NCI-H1694 treated with DMSO at 0.1 percent for 48 hours (cell line): ENCODE measurements at regions not wholly inside any gene's neighbourhood (a gene's known extent, or its start where the extent isn't known, plus 50 kb on each side); places are given as distances from the start of the nearest gene placed in this dataset.

Source experiments
- DNase-seq: peaks from one replicate; lab custom pipeline; 2025; lab: John Stamatoyannopoulos, UW

DNA sequence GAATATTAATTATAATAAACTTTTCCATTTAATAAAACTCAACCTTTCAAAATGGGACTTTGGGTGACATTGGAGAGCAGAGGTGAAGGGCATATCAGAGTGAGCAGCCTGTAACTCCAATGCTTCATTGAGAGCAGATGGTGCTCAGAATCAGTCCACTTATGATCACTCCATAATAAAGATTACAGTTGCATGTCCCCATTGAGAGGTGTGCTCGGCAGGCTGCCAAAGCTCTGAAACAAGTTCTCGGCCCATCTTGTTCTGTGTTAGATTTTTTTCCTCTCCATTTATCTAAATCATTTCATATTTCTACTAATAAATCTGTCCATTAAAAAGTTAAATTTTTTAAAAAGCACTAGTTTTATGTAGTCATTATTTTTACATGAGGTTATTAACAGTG is 1786.4 kb upstream of the WWC1 start:
- no peak for DNase-seq

DNA sequence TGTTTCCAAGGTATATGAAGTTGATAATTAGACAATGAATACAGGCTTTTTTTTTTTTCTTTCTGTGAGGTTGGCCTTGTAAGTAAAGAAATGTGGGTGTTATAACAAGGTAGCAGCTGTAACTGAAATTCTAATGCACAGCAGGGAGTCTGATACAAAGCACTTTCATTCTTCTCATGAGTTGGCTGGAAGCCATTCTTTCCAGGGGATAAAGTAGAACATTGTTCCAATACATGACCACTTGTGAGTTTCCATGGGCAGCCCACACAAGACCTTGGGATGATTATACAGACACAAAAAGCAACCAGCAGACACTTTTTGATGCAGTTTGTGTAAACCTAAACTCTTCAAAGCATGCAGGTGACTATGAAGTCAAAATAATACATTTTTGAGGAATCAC is 1785.9 kb upstream of the WWC1 start:
- no peak for DNase-seq

DNA sequence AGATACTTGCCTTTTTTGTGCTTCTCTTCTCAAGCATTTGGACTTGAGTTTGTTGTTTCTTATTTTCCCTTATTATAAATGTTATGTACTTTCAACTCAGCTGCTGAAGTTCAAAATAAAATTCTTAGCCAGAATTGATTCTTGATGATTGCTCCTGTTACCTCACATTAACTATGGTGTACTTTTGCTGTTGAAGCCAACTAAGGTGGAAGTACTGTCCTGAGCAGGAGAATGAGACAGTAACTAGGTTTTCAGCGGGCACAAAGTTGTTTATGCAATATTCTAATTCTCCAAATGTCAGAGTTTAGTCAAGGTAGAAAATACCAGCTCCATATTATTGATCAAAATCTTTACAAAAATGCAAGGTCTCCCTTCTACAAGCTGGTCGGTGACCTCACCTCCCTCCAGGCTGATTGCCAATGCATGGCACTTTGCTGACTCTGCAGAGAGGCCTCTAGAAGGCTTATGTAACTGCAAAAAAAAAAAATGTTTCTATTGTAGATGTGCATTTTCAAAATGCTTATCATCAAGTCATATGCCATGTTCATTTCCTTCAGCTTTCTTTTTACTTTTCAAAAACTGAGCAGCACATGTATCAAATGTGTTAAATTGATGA is 1783.5 kb upstream of the WWC1 start:
- DNase-seq = no peak

DNA sequence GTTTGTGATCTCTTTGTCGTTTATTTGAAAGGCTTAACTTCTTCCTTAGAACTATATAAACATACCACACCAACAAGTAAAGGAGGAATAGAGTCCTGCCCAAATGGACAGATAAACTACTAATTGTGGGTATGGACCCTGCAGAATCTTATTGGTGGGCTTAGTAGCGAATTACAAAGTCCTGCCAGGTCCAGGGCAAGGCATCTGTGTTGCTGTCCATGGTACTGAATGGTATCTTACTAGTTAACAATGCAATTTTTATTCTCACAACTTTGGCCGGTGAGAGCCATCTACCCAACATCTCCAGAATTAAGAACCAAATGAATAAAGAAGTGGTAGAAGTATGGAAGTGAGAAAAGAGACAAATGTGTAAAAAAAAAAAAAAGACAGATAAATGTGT is 1782.4 kb upstream of the WWC1 start:
- no peak for DNase-seq

DNA sequence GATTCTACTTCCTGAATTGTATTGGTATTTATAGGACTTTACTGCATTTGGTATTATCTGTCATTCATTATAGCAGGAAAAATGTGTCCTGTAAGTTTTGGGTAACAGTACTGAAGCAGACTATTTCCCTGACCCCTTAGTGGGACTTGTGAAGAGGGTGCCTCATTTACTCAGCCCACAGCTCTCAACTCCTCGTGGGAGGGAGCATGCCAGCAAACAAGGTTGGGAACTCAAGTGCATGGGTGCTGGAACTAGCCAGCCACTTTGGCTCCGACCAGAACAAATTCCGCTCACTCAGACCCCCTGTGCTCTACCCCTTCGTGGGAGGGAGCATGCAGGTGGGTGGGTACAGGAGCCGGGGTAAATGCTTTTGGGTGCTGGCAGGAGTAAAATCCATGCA is 1773.5 kb upstream of the WWC1 start:
- no peak for DNase-seq

DNA sequence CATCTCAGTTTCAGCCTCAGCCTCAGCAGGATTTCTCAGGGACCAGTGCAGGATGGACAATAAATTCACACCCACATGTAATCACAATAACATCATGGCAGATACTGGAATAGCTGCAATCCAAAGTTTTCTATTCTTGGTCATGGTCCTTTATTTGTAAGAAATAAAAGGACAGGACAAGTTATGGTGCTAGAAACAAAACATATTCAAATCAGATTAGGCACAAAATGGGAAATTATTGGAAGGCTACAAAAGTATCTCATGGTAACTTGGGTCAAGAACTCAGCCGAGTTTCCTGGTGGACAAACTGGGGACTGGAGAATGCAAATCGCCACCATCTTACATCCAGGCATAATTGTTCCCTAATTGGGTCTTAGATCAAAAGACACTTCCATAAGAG is 1768.2 kb upstream of the WWC1 start:
- DNase-seq = no peak

DNA sequence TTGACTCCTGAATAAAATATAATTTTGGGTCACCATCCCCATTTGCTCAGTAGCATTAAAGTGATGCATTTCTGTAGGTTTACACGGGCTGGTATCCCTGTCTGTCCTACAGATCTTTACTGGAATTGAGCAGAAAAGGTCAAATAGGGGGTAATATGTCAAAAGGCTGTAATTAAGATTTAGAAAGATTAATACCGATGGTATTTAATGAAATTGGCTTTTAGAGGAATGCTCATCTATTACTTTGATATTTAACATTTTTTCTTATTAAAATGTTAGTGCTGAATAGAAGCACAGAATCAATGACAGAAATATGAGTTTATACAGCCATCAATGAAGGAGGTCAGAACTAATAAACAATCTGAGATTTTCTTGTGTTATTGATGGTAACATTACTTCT is 1762.2 kb upstream of the WWC1 start:
- no peak for DNase-seq

DNA sequence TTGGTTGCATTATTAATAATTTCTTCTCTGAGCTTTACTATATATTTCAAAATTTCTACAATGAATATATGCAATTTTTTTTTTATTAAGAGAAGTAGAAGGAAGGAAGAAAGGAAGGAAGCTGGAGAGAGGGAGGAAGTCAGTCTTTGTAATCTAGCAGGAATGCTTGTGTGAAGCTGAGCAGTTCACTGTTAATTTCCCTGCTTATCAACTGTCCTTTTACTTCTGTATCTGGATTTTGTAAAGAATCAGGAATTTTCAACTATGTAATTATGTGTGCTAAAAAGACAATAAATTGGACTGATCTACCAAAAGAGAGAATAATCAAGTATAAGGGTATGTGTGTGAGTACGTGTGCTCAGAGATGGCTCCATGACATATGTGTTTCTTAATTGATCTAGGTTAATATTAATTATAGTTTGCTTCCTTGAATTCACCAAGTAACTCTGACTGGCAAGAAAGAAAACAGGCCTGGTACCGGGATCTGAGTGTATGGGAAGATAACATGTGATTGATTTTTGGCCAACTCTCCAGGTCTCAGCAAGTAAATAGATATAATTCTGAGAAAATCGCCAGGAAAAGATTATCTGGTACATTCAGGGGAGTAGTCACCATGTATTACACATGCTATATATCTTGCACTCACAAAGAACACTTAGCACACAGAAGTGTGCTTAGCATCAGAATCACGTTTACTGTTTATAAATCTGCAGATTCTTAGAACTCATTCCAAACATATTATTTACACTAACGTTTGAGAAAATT is 1758.8 kb upstream of the WWC1 start:
- DNase-seq = no peak

DNA sequence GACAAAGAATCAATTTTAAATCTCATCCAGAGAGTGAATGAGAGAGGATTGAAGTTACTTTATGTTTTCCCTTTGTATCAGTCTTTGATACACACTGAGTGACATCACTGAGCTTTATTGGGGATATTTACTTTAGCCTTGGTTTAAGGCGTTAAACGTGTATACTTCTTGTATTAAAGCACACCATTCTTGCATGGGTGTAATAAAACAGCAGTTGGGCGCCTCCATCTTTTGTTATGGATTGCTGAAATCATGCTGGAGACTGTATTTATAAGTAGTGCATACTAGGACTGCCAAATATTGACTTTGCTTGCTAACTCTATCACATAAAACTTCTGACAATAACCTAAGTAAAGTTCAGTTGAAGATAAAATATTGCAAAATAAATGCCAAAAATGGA is 1755.8 kb upstream of the WWC1 start:
- DNase-seq = no peak

DNA sequence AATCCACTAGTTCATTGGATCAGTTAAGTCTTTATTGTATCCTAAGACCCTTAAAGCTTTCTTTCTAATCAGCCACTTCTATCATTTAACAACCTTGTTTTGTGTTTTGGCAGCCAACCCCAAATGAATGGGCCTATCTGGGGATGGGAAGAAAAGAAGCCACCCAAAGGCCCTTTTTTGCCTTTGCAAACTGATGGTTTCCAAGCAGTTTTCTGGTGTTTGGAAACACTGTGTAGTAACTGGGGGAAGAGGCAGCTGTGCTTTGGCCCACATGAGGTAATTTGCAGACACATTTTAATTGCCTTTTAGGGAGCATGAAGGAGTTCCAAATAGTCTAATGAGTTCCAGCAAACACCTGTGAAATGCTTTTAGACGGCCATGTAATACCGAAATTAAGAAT is 1751.3 kb upstream of the WWC1 start:
- no peak for DNase-seq

DNA sequence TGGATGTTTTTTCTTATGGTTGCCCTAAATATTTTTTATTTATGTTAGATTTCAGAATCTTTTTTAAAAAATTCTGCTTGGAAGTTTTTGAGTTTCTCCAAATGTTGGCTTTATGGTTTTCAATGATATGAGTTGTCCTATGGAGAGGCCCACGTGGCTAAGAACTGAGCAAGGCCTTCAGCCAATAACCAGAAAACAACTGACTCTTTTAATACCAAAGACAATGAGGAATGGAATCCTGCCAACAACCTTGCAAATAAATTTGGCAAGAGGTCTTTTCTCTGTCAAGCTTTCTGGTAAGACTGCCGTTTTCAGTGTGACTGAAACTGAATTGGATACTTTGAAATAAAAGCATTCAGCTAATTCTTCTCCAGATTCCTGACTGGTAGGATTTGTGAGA is 1740.1 kb upstream of the WWC1 start:
- no peak for DNase-seq

DNA sequence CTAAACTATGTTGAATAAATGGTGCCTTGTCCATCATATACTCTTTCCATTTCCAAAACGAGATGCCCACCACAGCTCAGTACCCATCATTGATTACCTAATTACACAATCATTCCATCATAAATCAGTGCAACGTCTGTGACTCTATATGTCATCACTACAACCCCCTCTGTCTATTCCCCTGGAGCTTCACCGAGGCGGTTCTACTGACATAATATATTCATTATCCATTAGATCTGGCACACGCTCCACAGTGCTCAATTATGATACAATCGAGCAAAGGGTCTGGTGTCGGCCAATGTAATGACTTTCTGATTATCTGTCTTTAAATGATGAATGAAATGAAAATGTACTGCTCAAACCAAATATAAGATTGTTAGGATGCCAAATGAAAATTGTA is 1737.7 kb upstream of the WWC1 start:
- no peak for DNase-seq

DNA sequence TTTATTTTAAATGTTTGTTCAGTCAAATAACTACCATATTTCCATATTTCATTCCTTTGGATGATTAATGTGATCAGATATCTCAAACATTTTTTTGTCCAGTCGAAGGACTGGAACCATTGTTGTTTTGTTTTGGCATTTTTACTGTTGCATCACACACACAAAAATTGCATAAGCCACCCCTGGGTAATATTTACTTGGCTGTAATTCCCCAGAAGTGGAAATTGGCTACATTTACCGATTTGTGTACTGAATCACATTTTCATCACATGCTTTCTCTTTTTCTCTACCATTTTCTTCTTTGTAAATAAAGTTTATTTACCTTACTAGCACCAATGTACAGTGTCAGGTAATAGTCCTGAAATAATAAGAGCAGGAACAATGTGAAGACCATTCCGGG is 1729.7 kb upstream of the WWC1 start:
- DNase-seq = no peak

DNA sequence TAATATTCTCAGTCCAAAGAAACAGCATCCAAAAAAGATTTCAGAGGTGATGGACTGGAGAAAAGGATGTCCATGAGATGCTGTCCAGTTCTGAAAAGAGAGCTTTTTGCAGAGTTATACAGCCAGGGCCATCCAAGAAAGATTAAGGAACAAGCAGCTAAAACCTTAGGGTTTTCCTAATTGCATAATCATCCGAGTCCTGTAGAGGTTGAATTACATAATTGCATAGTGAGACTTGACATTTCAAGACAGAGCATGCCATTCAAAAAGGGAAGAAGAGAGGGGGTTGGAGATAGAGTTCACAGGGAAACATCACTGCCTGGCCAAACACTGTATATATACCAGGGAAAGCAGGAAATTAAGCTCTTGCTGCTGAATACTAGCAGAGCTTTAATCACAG is 1729.2 kb upstream of the WWC1 start:
- no peak for DNase-seq

DNA sequence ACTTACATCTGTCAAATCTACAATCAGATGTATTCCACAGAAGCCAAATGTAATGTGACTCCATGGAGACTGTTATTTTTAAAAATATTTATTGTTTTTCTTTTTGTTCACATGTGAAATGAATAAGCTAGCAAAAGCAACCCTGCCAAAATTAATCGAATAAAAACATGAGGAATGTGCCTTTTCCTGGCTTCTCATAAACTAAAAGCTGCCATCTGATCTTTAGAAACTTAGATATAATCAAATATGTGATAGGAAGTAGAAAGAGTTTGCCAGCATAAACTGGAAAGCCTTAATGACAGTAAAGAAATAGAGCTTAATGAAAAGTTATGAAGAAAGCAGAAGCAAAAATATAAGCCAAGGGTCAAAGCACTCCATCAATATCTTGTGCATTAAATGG is 1724.7 kb upstream of the WWC1 start:
- DNase-seq = no peak

DNA sequence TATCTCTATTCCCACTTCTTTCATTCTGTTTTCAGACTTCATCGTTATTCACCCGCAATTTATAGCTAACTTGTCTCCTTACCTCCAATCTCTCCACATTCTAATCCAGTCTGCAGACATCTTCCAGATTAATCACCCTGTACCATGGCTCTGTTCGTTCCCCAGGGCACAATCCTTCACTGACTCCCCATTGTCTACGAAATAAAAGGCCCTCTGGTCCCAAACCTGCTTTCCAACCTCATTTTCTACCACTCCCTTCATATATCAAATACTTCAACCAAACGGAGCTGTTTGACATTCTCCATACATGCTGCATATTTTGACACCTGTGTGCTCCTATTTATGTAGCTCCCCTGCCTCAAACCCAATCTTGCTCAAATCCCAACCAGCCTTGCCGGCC is 1720.6 kb upstream of the WWC1 start:
- DNase-seq = no peak

DNA sequence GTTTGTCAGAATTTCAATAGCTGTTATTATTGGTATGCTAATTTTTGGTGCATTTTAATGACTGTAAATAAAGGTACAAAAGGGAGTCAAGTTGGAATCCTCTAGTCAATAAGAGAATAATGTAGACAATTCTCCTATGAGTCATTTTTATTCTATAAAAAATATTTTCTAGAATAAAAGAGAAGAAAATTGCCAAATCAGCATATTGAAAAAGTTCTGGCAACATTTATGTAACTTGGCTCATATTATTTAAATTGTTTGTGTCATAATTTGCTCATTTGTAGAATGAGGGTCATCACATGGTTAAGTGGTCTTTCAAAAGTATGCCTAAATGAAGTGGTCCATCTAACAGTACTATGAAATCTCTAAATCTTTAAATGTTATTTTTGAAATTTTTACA is 1719.8 kb upstream of the WWC1 start:
- no peak for DNase-seq

DNA sequence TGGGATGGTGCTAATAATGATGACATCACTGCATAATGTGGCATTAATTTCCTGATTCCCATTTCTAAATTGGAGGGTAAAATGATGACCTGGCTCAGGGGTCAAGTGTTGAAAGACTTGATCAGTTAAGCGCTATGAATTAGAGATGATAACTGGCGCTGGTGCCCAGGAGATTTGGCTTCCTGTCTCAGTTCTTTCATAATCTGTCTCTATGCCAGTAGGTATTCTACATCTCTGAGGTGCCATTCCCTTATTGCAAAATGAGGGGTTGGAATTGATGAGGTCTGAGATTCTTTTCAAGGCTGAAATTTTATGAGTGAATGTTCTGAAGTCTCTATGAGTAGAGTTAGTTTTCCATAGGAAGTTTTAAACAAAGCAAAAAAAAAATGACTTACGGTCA is 1715.1 kb upstream of the WWC1 start:
- no peak for DNase-seq

DNA sequence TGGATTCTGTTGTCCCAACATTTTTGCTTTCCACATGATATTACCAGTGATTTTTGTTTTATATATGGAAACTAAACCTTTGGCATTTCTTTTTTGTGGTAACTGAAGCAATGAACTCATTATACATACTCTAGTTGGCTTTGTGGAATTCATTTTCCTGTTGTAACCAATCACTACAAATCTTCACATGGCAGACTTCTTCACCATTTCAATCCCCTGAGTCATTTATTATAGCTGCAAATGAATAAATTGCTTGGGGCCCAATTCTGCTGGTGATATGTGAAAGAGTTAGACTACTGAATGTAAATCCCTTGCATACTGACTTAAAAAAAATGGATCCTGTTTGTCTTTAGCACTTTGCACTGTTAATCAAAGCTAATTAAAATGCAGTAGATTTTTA is 1709.6 kb upstream of the WWC1 start:
- DNase-seq = no peak

DNA sequence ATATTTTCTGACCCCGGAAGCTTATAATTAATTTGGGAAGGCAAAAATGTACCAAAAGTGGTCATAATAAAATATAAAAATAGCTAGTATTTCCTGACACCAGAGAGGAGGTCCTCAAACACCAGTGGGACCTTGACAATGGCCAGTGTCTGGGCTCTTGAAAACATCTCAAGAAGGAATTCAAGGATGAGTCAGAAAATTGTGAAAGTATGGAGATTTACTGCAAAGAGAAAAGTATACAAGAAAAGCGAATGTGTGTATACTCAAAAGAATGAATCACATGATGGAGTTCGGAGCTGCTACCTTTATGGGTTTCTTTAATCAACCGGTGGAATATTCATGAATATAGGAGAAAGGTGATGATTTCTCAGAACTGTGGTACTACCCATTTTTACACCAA is 1709.0 kb upstream of the WWC1 start:
- no peak for DNase-seq

DNA sequence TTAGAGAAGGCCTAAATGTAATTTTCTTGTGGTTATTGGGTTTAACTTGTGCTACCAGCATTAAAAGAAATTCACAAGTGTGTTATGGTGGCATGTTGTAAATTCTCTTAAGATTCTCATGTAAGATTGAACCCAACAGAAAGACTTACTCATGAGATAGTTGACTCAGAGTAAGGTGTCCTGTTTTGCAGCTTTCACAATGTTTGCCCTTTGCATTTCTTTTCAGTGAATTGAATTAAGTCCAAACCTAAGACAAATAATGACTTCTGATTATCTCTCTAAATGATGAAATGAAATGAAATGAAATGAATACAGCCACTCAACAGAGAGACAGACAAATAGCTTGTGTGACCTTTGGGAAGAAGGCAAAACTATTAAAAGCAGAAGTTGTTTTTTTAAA is 1696.9 kb upstream of the WWC1 start:
- DNase-seq = no peak

DNA sequence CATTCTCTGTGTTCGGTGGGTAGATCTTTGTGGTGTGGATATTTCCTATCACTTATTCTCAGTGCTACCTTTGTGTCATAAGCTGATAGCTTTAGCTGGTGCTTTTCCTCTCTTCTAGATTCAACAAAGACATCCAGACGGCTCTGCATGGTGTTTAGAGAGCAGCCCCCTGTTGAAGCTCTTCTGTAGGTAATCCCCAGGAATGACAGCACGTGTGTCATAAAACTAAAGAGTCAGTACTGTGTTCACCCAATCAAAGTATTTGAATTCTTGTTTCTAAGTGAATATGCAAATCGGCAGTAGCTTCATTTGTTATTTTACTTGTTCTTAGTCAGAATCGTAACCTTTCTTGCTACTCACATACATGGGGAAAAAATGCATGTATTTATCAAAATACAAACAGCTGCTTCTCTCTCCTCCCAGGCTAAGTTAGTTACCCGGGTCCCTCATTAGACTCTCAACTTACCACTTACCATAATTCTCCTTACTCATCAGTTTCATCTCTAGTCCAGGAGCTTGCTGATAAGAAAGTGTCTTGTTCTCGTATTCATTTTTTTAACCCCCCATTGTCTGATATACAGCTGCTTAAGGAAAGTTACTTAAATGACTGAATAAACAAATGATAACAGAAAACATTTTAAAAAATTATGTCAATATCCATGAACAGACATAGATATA is 1696.0 kb upstream of the WWC1 start:
- DNase-seq = no peak

DNA sequence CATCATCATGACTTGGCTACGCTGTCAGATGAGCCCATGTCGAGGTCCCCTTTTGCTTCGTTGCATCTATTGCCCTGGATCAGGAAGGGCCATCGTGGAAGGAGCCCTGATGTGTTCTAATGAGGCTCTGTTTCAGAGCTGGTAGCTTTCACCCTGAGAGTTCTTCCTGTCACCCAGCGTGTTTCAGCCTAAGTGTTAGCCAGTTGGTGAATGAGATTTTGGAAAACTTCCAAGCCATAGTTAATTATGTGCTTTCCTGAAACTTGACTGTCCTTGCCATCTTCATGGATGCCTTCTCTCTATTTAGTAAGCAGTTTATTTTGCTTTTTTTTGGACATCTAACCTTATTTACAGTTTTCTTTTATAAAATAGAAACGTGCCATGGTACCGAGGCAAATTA is 1695.4 kb upstream of the WWC1 start:
- DNase-seq = no peak

DNA sequence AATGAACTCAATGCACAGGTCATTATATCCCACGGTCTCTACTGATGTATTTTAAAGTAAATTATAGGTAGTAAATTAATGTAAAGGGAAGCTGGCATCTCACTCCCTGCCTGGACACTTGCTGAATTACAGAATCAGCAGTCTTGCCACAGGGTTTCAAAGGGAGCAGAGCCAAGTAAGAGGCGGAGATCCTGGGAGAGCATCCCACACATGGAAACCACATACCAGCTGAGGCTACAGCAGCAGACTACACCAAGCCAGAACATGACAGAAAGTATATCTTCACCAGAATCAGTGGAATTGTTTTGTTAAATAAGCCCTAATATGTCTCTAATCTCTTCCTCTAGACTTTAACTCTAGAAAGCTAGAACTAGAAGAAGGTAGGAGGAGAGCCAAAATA is 1689.2 kb upstream of the WWC1 start:
- DNase-seq = no peak
